GM13977 (cell line): ENCODE measurements at regions not wholly inside any gene's neighbourhood (a gene's known extent, or its start where the extent isn't known, plus 50 kb on each side); places are given as distances from the start of the nearest gene placed in this dataset.

Experiments used
- DNase-seq: peaks from one replicate; pipeline ENCODE4 v3.0.0; 2012; ENCODE audit warnings: low spot score
- CTCF ChIP-seq: IDR thresholded peaks from 2 replicates; pipeline ENCODE4 v1.5.1; 2012; ENCODE audit warnings: mild to moderate bottlenecking, control low read depth; ENCODE audit not compliant: insufficient read depth; ENCODE audit errors: extremely low read depth, missing control alignments
- in situ Hi-C: fragments of 300-500 bp; cut with MboI; formaldehyde crosslinking; loops from one replicate; pipeline ENCODE4 v1.12.0; 2022; ENCODE audit warnings: low sequenced_read_pairs, low pct_unique_long_range_greater_than_20kb, mixed read lengths, inconsistent platforms; ENCODE audit not compliant: unreplicated experiment

GRCh38 chr4:124527364-124527763, 185.2 kb downstream of the ANKRD50 start:
- no peak for TF ChIP-seq CTCF
- no peak for DNase-seq
- in situ Hi-C loops: no loop called here

- TF ChIP-seq CTCF: no peak
- in situ Hi-C loops: no loop called here
- no peak for DNase-seq
Observed at GRCh38 chr4:124529131-124529530, 183.4 kb downstream of the ANKRD50 start.

GRCh38 chr4:124530464-124531077, 182.0 kb downstream of the ANKRD50 start:
- in situ Hi-C loops: no loop called here
- no peak for TF ChIP-seq CTCF
- DNase-seq: no peak

GRCh38 chr4:124534131-124534530, 178.4 kb downstream of the ANKRD50 start:
- DNase-seq: no peak
- no peak for TF ChIP-seq CTCF
- in situ Hi-C loops: no loop called here

- in situ Hi-C loops: no loop called here
- no peak for DNase-seq
- TF ChIP-seq CTCF: no peak
Observed at GRCh38 chr4:124535003-124535402, 177.5 kb downstream of the ANKRD50 start.

- no peak for TF ChIP-seq CTCF
- in situ Hi-C loops: no loop called here
Observed at GRCh38 chr4:124536946-124537345, 175.6 kb downstream of the ANKRD50 start.

More at GRCh38 chr4:124536946-124537345, 175.6 kb downstream of the ANKRD50 start:
- DNase-seq: no peak
